ENCODE measurements at regions not wholly inside any gene's neighbourhood (a gene's known extent, or its start where the extent isn't known, plus 50 kb on each side); places are given as distances from the start of the nearest gene placed in this dataset.

- POLR2A ChIA-PET = no interaction called here
- DNase-seq (ENCODE audit: low read depth, low spot score) (no peak), FAIRE-seq (no peak)
- intact Hi-C loops (cut with micrococcal nuclease) = no loop called here
- Histone ChIP-seq H3K79me2 (ENCODE audit: control insufficient read depth, insufficient read depth, low read length) (no peaks in the 10 kb centered on the region), H3K4me1 (ENCODE audit: control insufficient read depth, extremely low read depth, insufficient read depth, low read length) (no peaks in the 10 kb centered on the region), H3K27ac (ENCODE audit: insufficient read depth, low read depth, low read length) (no peak overlapping the region), H3K9ac (replicated peaks; ENCODE audit: extremely low read depth, insufficient read depth, low read length) (no peak overlapping the region), H3K9me1 (replicated peaks; ENCODE audit: control insufficient read depth, extremely low read depth, insufficient read depth, low read length) (no peaks in the 10 kb centered on the region), H2AFZ (ENCODE audit: low read depth, low read length) (no peak overlapping the region), H3K9me3 (replicated peaks; ENCODE audit: control insufficient read depth, insufficient read depth, low read length) (peaks cover 1% of the 10 kb centered on the region), H3K4me3 (replicated peaks in 1 of 3; ENCODE audit: insufficient read depth in 1 of 3, low read depth in 1 of 3, low read length in 3 of 3) (no peak overlapping the region), H3K27me3 (ENCODE audit: control insufficient read depth in 2 of 2, insufficient read depth in 2 of 2, low read length in 2 of 2) (no peaks in the 10 kb centered on the region), H4K20me1 (replicated peaks; ENCODE audit: control insufficient read depth, extremely low read depth, insufficient read depth, low read length) (no peaks in the 10 kb centered on the region), H3K4me2 (ENCODE audit: insufficient read depth, low read length) (no peak overlapping the region), H3K36me3 (ENCODE audit: control insufficient read depth in 2 of 2, extremely low read depth in 1 of 2, insufficient read depth in 2 of 2, low read length in 2 of 2) (no peaks in the 10 kb centered on the region)
- TF ChIP-seq MAX (IDR thresholded peaks at IDR 0.05; ENCODE audit: insufficient read depth, insufficient read length) = no peak
- no peak for TF ChIP-seq CTCF (IDR thresholded peaks at IDR 0.05; ENCODE audit: extremely low read depth in 1 of 2, insufficient read depth in 1 of 2, low read depth in 1 of 2, low read length in 2 of 2)
- no peak for TF ChIP-seq POLR2AphosphoS5 (IDR thresholded peaks at IDR 0.05; ENCODE audit: insufficient read depth, low read depth, low read length)
- no peak for TF ChIP-seq FOS (IDR thresholded peaks at IDR 0.05; ENCODE audit: borderline replicate concordance, insufficient read depth, low read length)
- no peak for TF ChIP-seq EZH2 (IDR thresholded peaks at IDR 0.05; ENCODE audit: borderline replicate concordance, low read depth, low read length, severe bottlenecking)
- no peak for TF ChIP-seq JUN (IDR thresholded peaks at IDR 0.05; ENCODE audit: borderline replicate concordance, insufficient read depth, insufficient read length, low read depth)
- no peak for TF ChIP-seq MYC (IDR thresholded peaks at IDR 0.05; ENCODE audit: low read depth, low read length)
- TF ChIP-seq GATA2 (IDR thresholded peaks at IDR 0.05; ENCODE audit: insufficient read depth, insufficient read length, low read depth, low read length) = no peak
- no peak for TF ChIP-seq POLR2A (IDR thresholded peaks at IDR 0.05; ENCODE audit: low read depth, low read length)
- dilution Hi-C loops (cut with MboI; ENCODE audit: extremely low pct_ligation_motif_present, low sequenced_read_pairs) = no loop called here
- BruUV-seq (replicated peaks) = no TSS peak
- CTCF ChIA-PET = no interaction called here
Measured at GRCh38 chr5:45772402-45772801, 76.2 kb upstream of the HCN1 start.

All from endothelial cell of umbilical vein (primary cell).